GM10248 (cell line): ENCODE measurements at regions not wholly inside any gene's neighbourhood (a gene's known extent, or its start where the extent isn't known, plus 50 kb on each side); places are given as distances from the start of the nearest gene placed in this dataset.
"Not testable (repeated sequence)": the region's sequence is repeated elsewhere in the genome, so short reads cannot be mapped to it uniquely, and the experiment has no call there.

Source experiments
- CTCF ChIA-PET: fragments of 300-600 bp; sonication (Branson Sonifier 250); formaldehyde crosslinking; extraction: SDS; loops from one replicate; lab custom pipeline; 2021; ENCODE audit warnings: antibody characterized with exemption; lab: Yijun Ruan, JAX
- POLR2A ChIA-PET: fragments of 350-650 bp; sonication (Branson Sonifier 250); formaldehyde crosslinking; extraction: SDS; loops from one replicate; lab custom pipeline; 2020; ENCODE audit warnings: antibody characterized with exemption; lab: Yijun Ruan, JAX
- DNase-seq: peaks from one replicate; pipeline ENCODE4 v3.0.0; 2012; ENCODE audit errors: extremely low spot score
- TF ChIP-seq, protein P1 (sequence below): IDR thresholded peaks from 2 replicates; pipeline ENCODE4 v1.5.1; 2012; ENCODE audit warnings: mild to moderate bottlenecking, low read depth; ENCODE audit errors: extremely low read depth, missing control alignments, control extremely low read depth

GRCh38 chr3:87674397-87675161 lies 384.2 kb downstream of the CGGBP1 start:
- TF ChIP-seq, protein P1, sequence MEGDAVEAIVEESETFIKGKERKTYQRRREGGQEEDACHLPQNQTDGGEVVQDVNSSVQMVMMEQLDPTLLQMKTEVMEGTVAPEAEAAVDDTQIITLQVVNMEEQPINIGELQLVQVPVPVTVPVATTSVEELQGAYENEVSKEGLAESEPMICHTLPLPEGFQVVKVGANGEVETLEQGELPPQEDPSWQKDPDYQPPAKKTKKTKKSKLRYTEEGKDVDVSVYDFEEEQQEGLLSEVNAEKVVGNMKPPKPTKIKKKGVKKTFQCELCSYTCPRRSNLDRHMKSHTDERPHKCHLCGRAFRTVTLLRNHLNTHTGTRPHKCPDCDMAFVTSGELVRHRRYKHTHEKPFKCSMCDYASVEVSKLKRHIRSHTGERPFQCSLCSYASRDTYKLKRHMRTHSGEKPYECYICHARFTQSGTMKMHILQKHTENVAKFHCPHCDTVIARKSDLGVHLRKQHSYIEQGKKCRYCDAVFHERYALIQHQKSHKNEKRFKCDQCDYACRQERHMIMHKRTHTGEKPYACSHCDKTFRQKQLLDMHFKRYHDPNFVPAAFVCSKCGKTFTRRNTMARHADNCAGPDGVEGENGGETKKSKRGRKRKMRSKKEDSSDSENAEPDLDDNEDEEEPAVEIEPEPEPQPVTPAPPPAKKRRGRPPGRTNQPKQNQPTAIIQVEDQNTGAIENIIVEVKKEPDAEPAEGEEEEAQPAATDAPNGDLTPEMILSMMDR = no peak
- DNase-seq = peak; percentile 21
- POLR2A ChIA-PET = no interaction called here
- CTCF ChIA-PET = no interaction called here

DNA sequence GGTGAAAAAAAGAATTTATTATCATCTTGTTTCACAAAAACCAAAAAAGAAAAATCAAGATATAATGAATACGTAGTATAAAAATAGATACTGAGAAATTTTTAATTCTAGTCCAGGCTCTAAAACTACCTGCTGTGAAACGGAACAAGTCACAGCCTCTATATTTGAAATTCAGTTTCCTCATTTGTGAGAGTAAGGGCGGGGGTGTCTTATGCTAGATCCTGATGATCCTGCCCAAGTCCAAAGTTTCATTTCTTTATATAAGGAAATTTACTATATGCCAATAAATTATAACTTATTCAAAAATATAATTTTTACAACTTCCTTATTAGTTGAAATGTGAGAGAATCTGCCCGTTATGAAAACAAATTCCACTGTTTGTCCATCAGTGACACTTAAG lies 385.7 kb downstream of the CGGBP1 start:
- no peak for DNase-seq
- CTCF ChIA-PET = no interaction called here
- POLR2A ChIA-PET = no interaction called here
- TF ChIP-seq, protein P1 = no peak

- TF ChIP-seq, protein P1 = no peak
- POLR2A ChIA-PET = no interaction called here
- CTCF ChIA-PET = no interaction called here
- DNase-seq = no peak
Observed at GRCh38 chr3:87654184-87654583, 377.8 kb upstream of the POU1F1 start.

- DNase-seq, POLR2A ChIA-PET, CTCF ChIA-PET: not testable (repeated sequence)
Observed at GRCh38 chr3:87653138-87653537, 376.8 kb upstream of the POU1F1 start.

DNA sequence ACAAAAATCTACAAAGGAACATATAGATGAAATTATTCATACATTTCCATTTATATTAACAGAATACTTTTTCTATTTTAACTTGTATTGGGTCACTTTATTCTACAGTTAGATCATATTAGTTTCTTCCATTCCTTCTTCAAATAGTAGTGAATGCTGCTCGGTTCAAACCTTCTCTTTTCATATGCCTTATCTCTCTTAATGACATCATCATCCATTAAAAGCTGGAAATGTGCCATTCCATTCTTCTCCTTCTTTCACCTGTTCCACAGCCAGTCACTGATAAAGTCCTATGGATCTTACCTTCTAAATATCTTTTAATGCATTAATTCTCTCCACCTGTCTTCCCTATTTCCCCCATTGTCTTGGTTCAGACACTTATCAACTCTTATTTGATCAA lies 358.0 kb upstream of the POU1F1 start:
- CTCF ChIA-PET = no interaction called here
- POLR2A ChIA-PET = no interaction called here
- no peak for DNase-seq
- TF ChIP-seq, protein P1 = no peak

DNA sequence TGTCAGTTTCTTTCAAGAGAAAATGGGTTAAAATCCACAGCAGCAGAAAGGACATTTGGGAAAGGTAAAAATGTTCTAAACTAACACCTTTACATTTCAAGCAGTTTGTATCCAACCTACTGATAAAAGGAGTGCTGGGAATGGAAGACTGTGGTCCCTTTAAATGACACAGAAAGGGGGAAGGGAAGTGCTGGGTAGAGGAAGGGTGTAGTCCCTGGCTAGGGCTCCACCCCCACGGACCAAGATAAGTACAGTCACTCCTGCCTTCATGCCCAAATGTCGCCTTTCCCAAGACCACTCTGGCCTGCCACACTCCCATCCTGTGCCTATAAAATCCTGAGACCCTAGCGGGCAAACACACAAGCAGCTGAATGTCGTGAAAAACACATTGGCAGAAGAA lies 350.9 kb upstream of the POU1F1 start:
- CTCF ChIA-PET = interaction anchor here (1.5 kb wide), 1 partner anchor 14 kb away, joined by 6 read pairs; no protein-coding TSS in a partner anchor
- DNase-seq = no peak
- TF ChIP-seq, protein P1 = no peak
- POLR2A ChIA-PET = no interaction called here

- DNase-seq = no peak
- ChIA-PET CTCF (no interaction called here), POLR2A (no interaction called here)
- TF ChIP-seq, protein P1 = no peak
Observed at GRCh38 chr3:87626546-87626945, 350.2 kb upstream of the POU1F1 start.
